Liver (tissue), 7 donors: ENCODE measurements at regions not wholly inside any gene's neighbourhood (a gene's known extent, or its start where the extent isn't known, plus 50 kb on each side); places are given as distances from the start of the nearest gene placed in this dataset.
"Not testable (repeated sequence)": the region's sequence is repeated elsewhere in the genome, so short reads cannot be mapped to it uniquely, and the experiment has no call there.

Experiments
- DNase-seq: peaks from one replicate; pipeline ENCODE4 v3.0.0-alpha.2; 2017; ENCODE audit warnings: low spot score
- H3K27ac ChIP-seq, 2 donors: one replicate each; pipeline ENCODE4 v1.7.0; 2013; ENCODE audit warnings: inconsistent platforms in 2 of 2, low read length in 2 of 2, control low read depth in 1 of 2, low read depth in 1 of 2, mild to moderate bottlenecking in 1 of 2
- H3K27me3 ChIP-seq, 4 donors: one replicate each; pipeline versions ENCODE4 v1.6.1 to v1.7.0; 2013; ENCODE audit warnings: low read length in 3 of 4, inconsistent platforms in 1 of 4, mild to moderate bottlenecking in 1 of 4, moderate library complexity in 1 of 4; ENCODE audit not compliant: control insufficient read depth in 4 of 4, insufficient read depth in 4 of 4
- H3K36me3 ChIP-seq, 4 donors: one replicate each; pipeline versions ENCODE4 v1.6.1 to v1.7.0; 2013; ENCODE audit warnings: low read length in 3 of 4, mild to moderate bottlenecking in 3 of 4, low read depth in 1 of 4, moderate library complexity in 1 of 4; ENCODE audit not compliant: control insufficient read depth in 4 of 4, insufficient read depth in 3 of 4
- H3K4me1 ChIP-seq, 4 donors: one replicate each; pipeline versions ENCODE4 v1.6.1 to v1.7.0; 2013; ENCODE audit warnings: low read length in 3 of 4, mild to moderate bottlenecking in 3 of 4, moderate library complexity in 1 of 4; ENCODE audit not compliant: control insufficient read depth in 4 of 4, insufficient read depth in 4 of 4
- H3K4me3 ChIP-seq, 3 donors: one replicate each; pipeline versions ENCODE4 v1.6.1 to v1.7.0; 2013; ENCODE audit warnings: low read length in 3 of 3, control low read depth in 1 of 3, low read depth in 1 of 3, mild to moderate bottlenecking in 1 of 3
- H3K9ac ChIP-seq, 2 donors: one replicate each; pipeline ENCODE4 v1.7.0; 2013; ENCODE audit warnings: low read length in 2 of 2, mild to moderate bottlenecking in 2 of 2, moderate library complexity in 2 of 2, control low read depth in 1 of 2, low read depth in 1 of 2
- H3K9me3 ChIP-seq, 4 donors: one replicate each; pipeline versions ENCODE4 v1.6.1 to v1.7.0; 2013; ENCODE audit warnings: low read length in 3 of 4; ENCODE audit not compliant: control insufficient read depth in 4 of 4
- ATF3 ChIP-seq: IDR thresholded peaks from 2 replicates; pipeline ENCODE4 v1.6.1; 2016; ENCODE audit warnings: antibody characterized with exemption
- EGR1 ChIP-seq, 2 donors: IDR thresholded peaks; 2 replicates each; pipeline ENCODE4 v1.6.1; 2016 to 2018; ENCODE audit warnings: antibody characterized with exemption in 2 of 2, low read depth in 2 of 2
- HNF4A ChIP-seq, 2 donors: conservative IDR thresholded peaks; 2 replicates each; pipeline ENCODE4 v1.6.1; 2016; ENCODE audit warnings: antibody characterized with exemption in 2 of 2, mild to moderate bottlenecking in 2 of 2
- JUND ChIP-seq, 2 donors: IDR thresholded peaks; 2 replicates each; pipeline ENCODE4 v1.6.1; 2016; ENCODE audit warnings: antibody characterized with exemption in 2 of 2
- RAD21 ChIP-seq, 2 donors: IDR thresholded peaks; 2 replicates each; pipeline ENCODE4 v1.6.1; 2016; ENCODE audit warnings: antibody characterized with exemption in 2 of 2, mild to moderate bottlenecking in 2 of 2
- RXRA ChIP-seq, 2 donors: IDR thresholded peaks; 2 replicates each; pipeline ENCODE4 v1.6.1; 2017 to 2018; ENCODE audit warnings: antibody characterized with exemption in 2 of 2, mild to moderate bottlenecking in 1 of 2
- SP1 ChIP-seq: IDR thresholded peaks from 2 replicates; pipeline ENCODE4 v1.6.1; 2018; ENCODE audit warnings: antibody characterized with exemption, mild to moderate bottlenecking
- TAF1 ChIP-seq: conservative IDR thresholded peaks from 2 replicates; pipeline ENCODE4 v1.6.1; 2016; ENCODE audit warnings: antibody characterized with exemption, mild to moderate bottlenecking
- WGBS: extraction: QIAGEN DNeasy Blood & Tissue Kit; methylation state at CpG from one replicate; pipeline ENCODE4 v1.1.7; 2013; 5-methylcytosine and 5-hydroxymethylcytosine counted together
- TF ChIP-seq, protein P1 (sequence below): IDR thresholded peaks from 2 replicates; pipeline ENCODE4 v1.6.1; 2016; ENCODE audit warnings: antibody characterized with exemption
- donor health status: healthy.
- donor health status: healthy.
- donor health status: healthy.
- donor health status: healthy.

DNA sequence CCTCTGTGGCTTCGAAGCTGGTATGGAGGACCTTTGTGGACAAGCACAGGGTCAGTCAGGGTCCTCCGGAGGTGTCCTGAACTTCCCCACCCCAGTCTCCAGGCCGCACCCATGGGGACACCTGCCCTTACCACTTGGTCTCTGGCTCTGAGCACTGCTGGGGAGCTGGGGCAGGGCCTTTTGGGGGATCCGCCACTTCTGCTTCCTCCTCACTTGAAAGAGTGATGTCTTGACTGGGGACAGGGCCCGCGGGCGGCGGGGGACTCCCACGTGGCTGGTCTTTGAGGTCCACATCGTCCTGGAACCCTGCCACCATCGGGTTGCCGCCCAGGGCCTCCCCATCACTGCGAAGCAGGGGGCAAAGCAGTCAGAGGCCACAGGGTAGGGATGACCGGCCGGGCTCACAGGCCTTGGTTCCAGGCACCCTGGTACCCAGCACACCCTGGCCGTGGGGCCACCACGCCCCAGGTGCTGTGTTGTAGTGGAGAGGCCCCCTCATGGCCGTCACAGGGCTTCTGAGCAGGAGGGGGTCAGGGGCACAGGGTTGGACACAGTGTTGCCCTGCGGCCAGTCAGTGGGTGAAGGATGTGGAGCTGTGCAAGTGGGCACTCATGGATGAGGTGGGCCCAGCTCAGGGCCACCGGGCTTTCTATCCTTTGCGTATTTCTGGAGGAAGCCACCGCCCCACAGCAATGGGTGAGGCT lies 256.4 kb downstream of the ANKRD30B start:
- not testable (repeated sequence) for H3K27ac ChIP-seq, H3K9me3 ChIP-seq, H3K9ac ChIP-seq, H3K4me1 ChIP-seq, H3K27me3 ChIP-seq, H3K36me3 ChIP-seq, DNase-seq, H3K4me3 ChIP-seq
- WGBS, result 87% methylated on average over 22 of the region's 22 CpGs

GRCh38 chr18:15005313-15006130 lies 257.6 kb downstream of the ANKRD30B start:
- Histone ChIP-seq H3K27ac (no peak overlapping the region), H3K27me3 (no peaks in the 10 kb centered on the region), H3K4me3 (no peak overlapping the region), H3K4me1 (no peaks in the 10 kb centered on the region), H3K36me3 (no peaks in the 10 kb centered on the region), H3K9me3 (no peaks in the 10 kb centered on the region), H3K9ac (no peak overlapping the region)
- TF ChIP-seq ATF3 (no peak), JUND (IDR thresholded peaks at IDR 0.05) (no peak), EGR1 (IDR thresholded peaks at IDR 0.05; ENCODE audit: low read depth in 2 of 2) (no peak), RAD21 (IDR thresholded peaks at IDR 0.05) (no peak), HNF4A (conservative IDR thresholded peaks at IDR 0.05) (no peak), TAF1 (no peak), SP1 (no peak), RXRA (IDR thresholded peaks at IDR 0.05) (no peak)
- TF ChIP-seq, protein P1, sequence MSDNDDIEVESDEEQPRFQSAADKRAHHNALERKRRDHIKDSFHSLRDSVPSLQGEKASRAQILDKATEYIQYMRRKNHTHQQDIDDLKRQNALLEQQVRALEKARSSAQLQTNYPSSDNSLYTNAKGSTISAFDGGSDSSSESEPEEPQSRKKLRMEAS, result no peak
- WGBS, result 88% methylated on average over 28 of the region's 28 CpGs
- DNase-seq, result no peak

DNA sequence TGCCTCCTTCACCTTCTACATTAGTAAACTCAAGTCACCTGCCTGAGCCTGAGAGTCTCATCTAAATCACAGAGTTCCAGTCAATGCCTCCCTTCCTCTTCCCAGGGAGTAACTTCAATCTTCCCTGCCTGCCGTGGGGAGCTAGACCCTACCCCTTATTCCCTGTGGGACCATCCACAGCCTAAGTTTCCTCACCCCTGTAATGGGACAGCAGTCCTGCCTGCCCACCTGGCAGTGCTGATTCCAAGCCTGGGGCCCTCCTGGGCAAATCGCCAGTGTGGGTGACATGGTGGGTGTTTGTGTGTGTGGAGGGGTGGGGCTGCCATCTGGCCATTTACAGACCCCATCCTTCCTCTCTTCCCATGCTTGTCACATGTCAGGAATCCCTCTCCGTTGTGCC lies 258.6 kb downstream of the ANKRD30B start:
- H3K27me3 ChIP-seq, H3K27ac ChIP-seq, H3K36me3 ChIP-seq, DNase-seq, H3K4me3 ChIP-seq, H3K9me3 ChIP-seq, H3K9ac ChIP-seq, H3K4me1 ChIP-seq: not testable (repeated sequence)
- WGBS, result 63% methylated on average over 3 of the region's 3 CpGs

DNA sequence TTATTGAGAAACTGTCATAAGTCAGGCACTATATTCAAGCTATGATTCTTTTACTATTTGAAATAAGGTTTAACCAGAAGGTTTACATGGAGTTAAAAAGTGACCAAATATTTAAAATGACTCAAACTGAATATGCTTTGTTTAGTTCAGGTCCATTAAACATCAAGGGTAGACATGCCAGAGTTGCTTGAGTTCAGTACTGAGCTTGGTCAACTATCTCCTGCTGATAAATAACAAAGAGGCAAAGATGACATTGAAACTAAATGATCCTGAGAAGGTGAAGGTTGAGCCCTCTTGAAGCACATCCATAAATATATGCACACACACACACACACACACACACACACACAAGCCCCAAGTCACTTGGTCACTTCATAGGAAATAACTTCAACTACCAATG lies 278.1 kb downstream of the ANKRD30B start:
- not testable (repeated sequence) for H3K4me1 ChIP-seq, H3K27ac ChIP-seq

More for the DNA sequence above, 278.1 kb downstream of the ANKRD30B start:
- H3K27me3 ChIP-seq, H3K9ac ChIP-seq, DNase-seq, H3K9me3 ChIP-seq, H3K36me3 ChIP-seq, H3K4me3 ChIP-seq: not testable (repeated sequence)
